H1 (cell line): ENCODE measurements at regions not wholly inside any gene's neighbourhood (a gene's known extent, or its start where the extent isn't known, plus 50 kb on each side); places are given as distances from the start of the nearest gene placed in this dataset.

Source experiments
- CTCF ChIA-PET: fragments of 300-600 bp; sonication (Branson Sonifier 250); formaldehyde crosslinking; loops from one replicate; lab custom pipeline; 2021; ENCODE audit not compliant: partially characterized antibody; lab: Charles Lee
- POLR2A ChIA-PET: fragments of 300-600 bp; sonication (Branson Sonifier 250); formaldehyde crosslinking; loops from one replicate; lab custom pipeline; 2021; ENCODE audit warnings: inconsistent platforms; ENCODE audit not compliant: partially characterized antibody; lab: Charles Lee
- DNase-seq, 2 experiments: peaks; one replicate each; pipeline versions ENCODE4 v3.0.0 to v3.0.0-alpha.2; 2010 to 2022; ENCODE audit warnings: low spot score in 2 of 2, low read depth in 1 of 2, mixed read lengths in 1 of 2
- FAIRE-seq: peaks from 2 replicates; lab custom pipeline; 2011; peaks lifted over from hg19 to GRCh38; lab: Jason Lieb, UNC
- H2AFZ ChIP-seq: 2 replicates; pipeline ENCODE4 v1.8.1; 2012; ENCODE audit warnings: low read length, inconsistent platforms
- H2AK5ac ChIP-seq: 2 replicates; pipeline ENCODE4 v1.6.1; 2013; ENCODE audit warnings: low read depth, low read length
- H2BK120ac ChIP-seq: replicated peaks from 2 replicates; pipeline ENCODE3; 2013; ENCODE audit warnings: low read depth, low read length, inconsistent platforms
- H2BK12ac ChIP-seq: 2 replicates; pipeline ENCODE4 v1.6.1; 2013; ENCODE audit warnings: low read depth, low read length
- H2BK15ac ChIP-seq: 2 replicates; pipeline ENCODE4 v1.6.1; 2013; ENCODE audit warnings: low read length
- H2BK20ac ChIP-seq: 2 replicates; pipeline ENCODE4 v1.6.1; 2013; ENCODE audit warnings: low read length
- H2BK5ac ChIP-seq: 2 replicates; pipeline ENCODE4 v1.6.1; 2013; ENCODE audit warnings: low read depth, low read length
- H3K14ac ChIP-seq: 2 replicates; pipeline ENCODE4 v1.6.1; 2013; ENCODE audit warnings: inconsistent platforms; ENCODE audit not compliant: insufficient read length
- H3K18ac ChIP-seq: 2 replicates; pipeline ENCODE4 v1.6.1; 2013; ENCODE audit warnings: low read length; ENCODE audit errors: extremely low read depth
- H3K23ac ChIP-seq: 2 replicates; pipeline ENCODE4 v1.6.1; 2013; ENCODE audit warnings: inconsistent platforms; ENCODE audit not compliant: insufficient read length
- H3K23me2 ChIP-seq: 2 replicates; pipeline ENCODE4 v1.6.1; 2013; ENCODE audit warnings: low read depth, low read length
- H3K27ac ChIP-seq: 2 replicates; pipeline ENCODE4 v1.6.1; 2011; ENCODE audit warnings: low read depth, low read length, inconsistent platforms
- H3K27me3 ChIP-seq, 4 experiments: replicated peaks in 1 of 4; 1 replicate in 1 of 4; 2 replicates in 3 of 4; pipeline versions ENCODE4 v1.6.1 to v1.8.1; 2011 to 2013; ENCODE audit warnings: low read length in 3 of 4, mild to moderate bottlenecking in 3 of 4, inconsistent platforms in 2 of 4, mixed read lengths in 2 of 4, moderate library complexity in 1 of 4; ENCODE audit not compliant: control insufficient read depth in 3 of 4, insufficient read depth in 3 of 4; ENCODE audit errors: extremely low read depth in 1 of 4
- H3K36me3 ChIP-seq, 4 experiments: 2 replicates each; pipeline versions ENCODE4 v1.6.1 to v1.8.1; 2011 to 2013; ENCODE audit warnings: mild to moderate bottlenecking in 4 of 4, low read length in 3 of 4, moderate library complexity in 2 of 4, control low read depth in 1 of 4, inconsistent platforms in 1 of 4; ENCODE audit not compliant: insufficient read depth in 4 of 4, control insufficient read depth in 2 of 4
- H3K4ac ChIP-seq: replicated peaks from 2 replicates; pipeline ENCODE3; 2013; ENCODE audit warnings: low read length, low read depth, mixed read lengths, inconsistent platforms; ENCODE audit not compliant: insufficient read length
- H3K4me1 ChIP-seq, 4 experiments: replicated peaks in 1 of 4; 1 replicate in 1 of 4; 2 replicates in 3 of 4; pipeline versions ENCODE4 v1.6.1 to v1.8.1; 2011 to 2013; ENCODE audit warnings: low read length in 3 of 4, inconsistent platforms in 2 of 4, mixed read lengths in 1 of 4; ENCODE audit not compliant: insufficient read depth in 4 of 4, control insufficient read depth in 3 of 4
- H3K4me2 ChIP-seq, 2 experiments: 2 replicates each; pipeline versions ENCODE4 v1.6.1 to v1.8.1; 2011 to 2013; ENCODE audit warnings: low read depth in 2 of 2, low read length in 2 of 2, control low read depth in 1 of 2, inconsistent platforms in 1 of 2, mild to moderate bottlenecking in 1 of 2; ENCODE audit not compliant: insufficient read depth in 1 of 2
- H3K4me3 ChIP-seq, 4 experiments: fragments of 200-600, 300-600 bp in 1 of 4; sonication (generic), shearing (Covaris generic), sonication (Bioruptor Twin) in 1 of 4; 2 replicates each; pipeline versions ENCODE4 v1.5.1 to v1.8.1; 2011 to 2016; ENCODE audit warnings: low read length in 4 of 4, low read depth in 3 of 4, control low read depth in 2 of 4, inconsistent platforms in 2 of 4, mild to moderate bottlenecking in 2 of 4, mixed read lengths in 1 of 4, moderate library complexity in 1 of 4; ENCODE audit not compliant: insufficient read depth in 2 of 4; ENCODE audit errors: extremely low read depth in 1 of 4
- H3K56ac ChIP-seq: replicated peaks from 2 replicates; pipeline ENCODE3; 2013; ENCODE audit warnings: low read depth, mild to moderate bottlenecking, mixed read lengths, low read length, inconsistent platforms; ENCODE audit not compliant: insufficient read length
- H3K79me1 ChIP-seq: 2 replicates; pipeline ENCODE4 v1.6.1; 2013; ENCODE audit warnings: low read depth, low read length, control low read depth
- H3K79me2 ChIP-seq, 2 experiments: 2 replicates each; pipeline versions ENCODE4 v1.6.1 to v1.8.1; 2012 to 2013; ENCODE audit warnings: low read length in 2 of 2, mild to moderate bottlenecking in 2 of 2, inconsistent platforms in 1 of 2; ENCODE audit not compliant: insufficient read depth in 2 of 2, control insufficient read depth in 1 of 2
- H3K9ac ChIP-seq, 4 experiments: replicated peaks in 1 of 4; 1 replicate in 1 of 4; 2 replicates in 3 of 4; pipeline versions ENCODE4 v1.6.1 to v1.8.1; 2011 to 2013; ENCODE audit warnings: low read depth in 3 of 4, low read length in 3 of 4, control low read depth in 2 of 4, mild to moderate bottlenecking in 2 of 4, moderate library complexity in 2 of 4, inconsistent platforms in 1 of 4; ENCODE audit errors: extremely low read depth in 1 of 4
- H3K9me3 ChIP-seq, 2 experiments: 2 replicates each; pipeline versions ENCODE4 v1.6.1 to v1.8.1; 2012 to 2013; ENCODE audit warnings: mild to moderate bottlenecking in 2 of 2, moderate library complexity in 2 of 2, control low read depth in 1 of 2, inconsistent platforms in 1 of 2, low read depth in 1 of 2, low read length in 1 of 2, mixed read lengths in 1 of 2; ENCODE audit not compliant: insufficient read depth in 2 of 2
- H4K20me1 ChIP-seq, 2 experiments: replicated peaks in 1 of 2; 2 replicates each; pipeline versions ENCODE3 to v1.8.1; 2011 to 2013; ENCODE audit warnings: inconsistent platforms in 2 of 2, low read length in 2 of 2, mild to moderate bottlenecking in 1 of 2; ENCODE audit not compliant: insufficient read depth in 2 of 2, control insufficient read depth in 1 of 2
- H4K5ac ChIP-seq: 2 replicates; pipeline ENCODE4 v1.6.1; 2013; ENCODE audit warnings: low read length, low read depth, mixed read lengths, inconsistent platforms; ENCODE audit not compliant: insufficient read length
- H4K8ac ChIP-seq: 2 replicates; pipeline ENCODE4 v1.8.0; 2013; ENCODE audit warnings: mild to moderate bottlenecking, moderate library complexity, low read length, inconsistent platforms; ENCODE audit not compliant: insufficient read depth; ENCODE audit errors: extremely low read depth
- H4K91ac ChIP-seq: replicated peaks from 2 replicates; pipeline ENCODE3; 2013; ENCODE audit warnings: low read length, mixed read lengths, inconsistent platforms; ENCODE audit not compliant: insufficient read length
- POLR2AphosphoS5 ChIP-seq: IDR thresholded peaks from 2 replicates; pipeline ENCODE4 v1.6.1; 2011; ENCODE audit warnings: low read depth, low read length
- WGBS, 2 experiments: shearing (Covaris generic) in 1 of 2; methylation state at CpG; one replicate each; pipeline versions ENCODE4 v1.1.6 to v1.1.7; 2013 to 2015; ENCODE audit warnings: low lambda C conversion rate in 2 of 2, mixed read lengths in 2 of 2, inconsistent platforms in 1 of 2, low coverage in 1 of 2, missing lambda C conversion rate in 1 of 2; ENCODE audit not compliant: insufficient replicate concordance in 2 of 2, insufficient coverage in 1 of 2, insufficient read length in 1 of 2; ENCODE audit errors: extremely low coverage in 1 of 2, missing lambda C conversion rate in 1 of 2; 5-methylcytosine and 5-hydroxymethylcytosine counted together

DNA sequence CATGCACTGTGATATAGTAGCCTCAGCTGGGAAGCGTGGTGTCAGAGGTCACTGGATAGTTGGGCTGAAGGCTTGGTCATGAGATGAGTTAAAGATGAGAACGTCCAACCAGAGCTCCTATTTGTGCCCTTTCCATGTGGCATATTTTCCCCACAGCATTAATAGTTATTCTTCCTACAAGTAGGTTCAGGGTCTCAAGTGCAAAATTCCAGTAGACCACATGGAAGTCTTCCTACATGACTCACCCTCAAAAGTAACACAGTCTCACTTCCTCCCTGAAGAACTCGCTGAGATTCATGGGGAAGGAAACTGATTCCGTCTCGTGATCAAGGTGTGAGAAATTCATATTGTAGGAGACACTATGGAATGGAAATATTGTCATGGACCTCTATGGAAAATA, 1212.5 kb upstream of the PRKX start:
- H4K8ac ChIP-seq, result no peak overlapping the region
- no peak overlapping the region for H2BK12ac ChIP-seq
- H2AK5ac ChIP-seq, result no peak overlapping the region
- TF ChIP-seq POLR2AphosphoS5, result no peak
- H3K4me1 ChIP-seq, result no peaks in the 10 kb centered on the region
- H3K18ac ChIP-seq, result no peak overlapping the region
- ChIA-PET POLR2A (no interaction called here), CTCF (no interaction called here)
- DNase-seq (no peak), FAIRE-seq (peak; percentile 81)
- H3K23ac ChIP-seq, result no peak overlapping the region
- H3K4me2 ChIP-seq, result no peak overlapping the region
- no peak overlapping the region for H3K4me3 ChIP-seq
- no peak overlapping the region for H3K14ac ChIP-seq
- H4K5ac ChIP-seq, result no peak overlapping the region
- no peak overlapping the region for H2BK15ac ChIP-seq
- WGBS, 2 experiments, result 92% methylated on average over 5 of the region's 5 CpGs; no CpG with 5 or more reads in 1 of the 2 experiments
- H3K79me2 ChIP-seq, result no peaks in the 10 kb centered on the region
- H3K79me1 ChIP-seq, result no peaks in the 10 kb centered on the region
- H2BK5ac ChIP-seq, result no peak overlapping the region
- H3K27me3 ChIP-seq, result no peaks in the 10 kb centered on the region
- no peaks in the 10 kb centered on the region for H3K9me3 ChIP-seq
- no peak overlapping the region for H2BK120ac ChIP-seq
- no peaks in the 10 kb centered on the region for H3K23me2 ChIP-seq
- H4K20me1 ChIP-seq, result no peaks in the 10 kb centered on the region
- no peak overlapping the region for H3K27ac ChIP-seq
- H3K56ac ChIP-seq, result no peak overlapping the region
- no peak overlapping the region for H2AFZ ChIP-seq
- no peak overlapping the region for H4K91ac ChIP-seq
- no peaks in the 10 kb centered on the region for H3K36me3 ChIP-seq
- no peak overlapping the region for H2BK20ac ChIP-seq
- no peak overlapping the region for H3K9ac ChIP-seq
- H3K4ac ChIP-seq, result no peak overlapping the region
